ENCODE measurements at regions not wholly inside any gene's neighbourhood (a gene's known extent, or its start where the extent isn't known, plus 50 kb on each side); places are given as distances from the start of the nearest gene placed in this dataset.

DNA sequence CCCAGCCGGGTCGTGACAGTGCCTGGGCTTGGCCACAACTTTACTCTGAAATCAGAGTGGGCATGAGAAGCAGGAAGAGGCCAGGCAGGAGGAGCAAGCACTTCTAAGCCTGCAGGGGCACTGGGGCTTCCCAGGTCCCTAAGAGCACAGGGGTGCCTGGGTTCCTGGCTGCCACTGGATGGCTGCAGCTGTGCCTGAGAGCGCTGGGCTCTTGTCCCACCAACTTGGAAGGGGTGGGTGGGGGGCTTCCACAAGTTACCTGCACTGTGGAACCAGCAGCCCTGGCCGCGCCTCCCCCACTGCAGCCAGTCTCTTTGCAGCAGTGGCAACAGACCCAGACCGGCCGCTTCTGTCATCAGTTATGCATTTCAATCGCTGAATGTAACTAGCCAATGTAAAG is 434.7 kb upstream of the GRM3 start:
- no peak for TF ChIP-seq SUZ12 (IDR thresholded peaks at IDR 0.05; ENCODE audit: extremely low read depth, insufficient read depth, insufficient read length)
- no peak for TF ChIP-seq YY1 (IDR thresholded peaks at IDR 0.05; ENCODE audit: insufficient read depth, insufficient read length)
- no peak for TF ChIP-seq ZNF274 (IDR thresholded peaks at IDR 0.05; ENCODE audit: low read depth, low read length)
